ENCODE measurements at regions not wholly inside any gene's neighbourhood (a gene's known extent, or its start where the extent isn't known, plus 50 kb on each side); places are given as distances from the start of the nearest gene placed in this dataset.

DNA sequence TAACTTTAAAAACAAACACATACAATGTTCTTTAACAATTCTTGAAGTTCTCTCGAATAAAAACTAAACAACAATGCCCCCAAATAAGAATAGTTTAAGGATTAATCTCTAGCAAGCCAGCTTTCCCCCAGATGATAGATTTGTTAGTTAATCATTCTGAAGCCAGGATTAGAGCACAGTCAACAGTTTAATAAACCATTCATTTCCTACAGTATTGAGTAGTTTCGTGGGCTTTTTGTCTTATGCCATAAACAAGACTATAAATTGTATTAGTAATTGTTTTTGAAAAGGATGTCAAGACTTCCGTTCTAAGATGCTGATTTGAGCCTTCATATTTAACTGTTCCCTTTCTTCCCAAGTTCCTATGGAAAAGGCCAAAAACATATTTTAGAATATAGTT lies 136.6 kb downstream of the PIK3R1 start:
- DNase-seq (ENCODE audit: low read depth in 2 of 2): no peak

DNA sequence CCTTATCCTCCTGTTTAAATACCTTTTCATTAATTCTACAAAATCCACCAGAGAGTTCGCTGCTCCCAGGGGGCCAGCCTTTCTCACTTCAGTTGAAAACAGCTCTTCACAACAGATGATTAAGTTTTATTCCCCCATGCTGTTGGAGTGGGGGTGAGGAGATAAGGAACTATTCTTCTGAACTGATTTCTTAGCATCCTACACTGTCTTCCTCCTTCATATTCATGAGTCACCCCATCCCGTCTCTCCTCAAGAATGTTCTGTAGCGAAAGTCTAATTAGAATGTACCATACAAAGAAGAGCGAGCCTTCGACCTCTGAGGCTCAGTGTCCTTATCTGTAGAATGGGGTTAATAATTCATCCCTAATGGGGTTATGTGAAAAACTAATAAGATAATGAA lies 138.0 kb downstream of the PIK3R1 start:
- DNase-seq (ENCODE audit: low read depth in 2 of 2): no peak

DNA sequence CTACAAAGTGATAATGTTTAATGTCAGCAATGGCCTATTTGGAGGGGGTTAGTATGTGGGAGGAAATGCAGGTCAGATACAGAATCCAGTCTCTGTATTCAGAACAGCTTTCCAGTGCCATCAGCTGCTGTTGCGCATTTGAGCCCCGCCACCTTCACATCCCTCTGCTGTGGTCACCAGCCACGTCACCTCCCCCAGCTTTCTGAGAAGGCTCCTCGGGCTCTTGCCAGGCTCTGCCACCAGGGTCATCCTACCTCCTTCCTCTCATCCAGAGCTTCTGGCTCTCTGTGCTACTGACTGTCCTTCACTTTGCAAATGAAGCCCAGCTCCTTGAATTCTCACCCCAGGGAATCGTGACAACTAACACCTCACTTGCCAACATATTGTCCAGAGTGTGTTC lies 138.8 kb downstream of the PIK3R1 start:
- no peak for DNase-seq (ENCODE audit: low read depth in 2 of 2)

DNA sequence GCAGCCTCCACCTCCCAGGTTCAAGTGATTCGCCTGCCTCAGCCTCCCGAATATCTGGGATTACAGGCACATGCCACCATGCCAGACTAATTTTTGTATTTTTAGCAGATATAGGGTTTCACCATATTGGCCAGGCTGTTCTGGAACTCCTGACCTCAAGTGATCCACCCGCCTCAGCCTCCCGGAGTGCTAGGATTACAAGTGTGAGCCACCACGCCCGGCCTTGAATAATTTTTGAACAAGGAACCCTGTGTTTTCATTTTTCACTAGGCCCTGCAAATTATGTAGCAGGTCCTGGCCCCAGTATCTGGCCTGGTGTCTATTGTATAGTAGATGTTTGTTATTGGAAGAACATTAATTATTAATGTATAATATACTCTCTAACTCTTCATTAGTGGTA lies 140.7 kb downstream of the PIK3R1 start:
- DNase-seq (ENCODE audit: low read depth in 2 of 2): no peak

DNA sequence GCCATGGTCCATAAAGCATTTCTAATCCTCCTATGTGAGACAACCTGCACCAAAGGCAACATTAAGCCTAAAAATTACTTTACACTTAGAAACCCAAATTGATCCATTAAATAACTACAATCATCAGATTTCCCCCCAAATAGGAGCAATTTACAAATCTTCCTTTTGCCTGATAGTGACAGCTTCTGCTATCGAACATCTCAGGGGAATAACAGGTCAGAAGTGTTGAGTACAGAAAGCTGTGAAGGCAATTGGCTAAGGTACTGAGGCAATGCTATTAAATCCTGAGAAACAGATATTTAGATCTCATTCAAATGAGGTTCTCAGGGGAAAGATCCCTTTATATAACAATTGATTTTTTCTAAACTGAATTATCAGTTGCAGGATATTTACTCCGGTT lies 141.1 kb downstream of the PIK3R1 start:
- no peak for DNase-seq (ENCODE audit: low read depth in 2 of 2)

DNA sequence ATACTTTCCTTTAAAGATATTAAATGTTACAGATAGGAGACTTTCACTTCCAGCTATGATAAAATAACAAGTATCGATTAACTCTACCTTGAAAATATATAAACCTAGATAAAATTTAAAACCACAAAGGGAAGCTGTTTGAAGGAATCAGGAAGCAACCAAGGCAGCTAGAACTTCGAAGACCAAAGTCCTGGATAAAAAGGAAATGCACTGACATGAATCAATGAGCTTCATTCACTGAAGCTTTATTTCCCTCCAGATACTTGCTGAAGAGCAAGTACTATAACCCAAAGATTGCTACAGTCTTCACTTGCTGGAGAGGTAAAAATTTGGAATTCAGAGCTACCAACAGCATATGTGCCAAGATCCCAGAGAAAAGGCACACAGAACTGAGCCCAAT lies 144.1 kb downstream of the PIK3R1 start:
- no peak for DNase-seq (ENCODE audit: low read depth in 2 of 2)

DNA sequence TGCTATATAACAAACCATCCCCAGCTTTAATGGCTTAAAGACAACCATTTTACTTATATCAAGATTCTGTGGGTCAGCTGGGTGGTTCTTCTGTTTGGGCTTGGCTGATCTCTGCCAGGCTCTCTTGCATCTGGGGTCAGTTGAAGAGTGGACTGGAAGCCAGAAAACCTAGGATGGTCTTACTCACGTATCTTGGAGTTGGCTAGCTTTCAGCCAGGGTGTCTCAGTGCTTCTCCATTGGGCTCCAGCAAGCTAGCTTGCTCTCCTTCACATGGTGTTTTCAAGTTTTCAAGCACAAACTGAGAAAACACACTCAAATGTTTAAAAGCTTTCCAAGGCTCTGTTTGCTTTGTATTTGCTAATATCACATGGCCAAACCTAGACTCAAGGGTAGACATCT lies 146.8 kb downstream of the PIK3R1 start:
- DNase-seq (ENCODE audit: low read depth in 2 of 2): no peak

DNA sequence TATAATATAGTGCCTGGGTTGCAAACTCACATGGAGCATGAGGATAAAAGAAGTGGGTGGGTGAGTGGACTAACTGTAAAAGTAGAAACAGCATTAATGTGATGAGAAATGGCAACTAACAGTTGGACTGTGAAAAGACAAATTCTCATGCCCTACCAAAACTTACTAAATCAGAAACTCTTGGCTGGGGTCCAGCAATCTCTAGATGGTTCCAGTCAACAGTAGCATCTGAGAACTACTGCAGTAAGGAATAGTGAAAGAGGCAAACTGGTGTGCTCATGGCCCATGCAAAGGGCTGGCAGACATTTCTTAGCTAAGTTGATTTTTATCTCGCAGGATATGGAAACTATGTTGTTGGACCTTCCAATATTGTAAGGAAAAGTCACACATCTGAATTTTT lies 150.3 kb downstream of the PIK3R1 start:
- DNase-seq (ENCODE audit: low read depth in 2 of 2): no peak

DNA sequence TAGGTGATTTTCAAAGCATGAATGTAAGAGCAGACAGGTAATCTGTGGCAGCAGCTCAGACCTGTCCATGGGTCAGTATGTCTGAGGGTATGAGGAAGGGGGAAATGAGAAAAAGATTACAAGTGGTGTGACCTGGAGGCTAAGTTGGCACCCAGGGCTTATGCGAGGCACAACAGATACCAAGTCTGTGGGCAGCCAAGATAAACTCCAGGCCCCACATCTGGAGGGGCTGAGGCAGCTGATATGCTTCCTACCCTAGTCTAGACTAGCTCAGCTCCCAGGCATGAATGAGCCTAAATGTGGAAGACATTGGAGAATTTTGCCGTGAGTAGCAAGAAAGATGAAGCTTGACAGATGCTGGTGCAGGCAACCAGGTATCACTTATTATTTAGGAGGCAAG lies 151.7 kb downstream of the PIK3R1 start:
- DNase-seq (ENCODE audit: low read depth in 2 of 2): no peak

DNA sequence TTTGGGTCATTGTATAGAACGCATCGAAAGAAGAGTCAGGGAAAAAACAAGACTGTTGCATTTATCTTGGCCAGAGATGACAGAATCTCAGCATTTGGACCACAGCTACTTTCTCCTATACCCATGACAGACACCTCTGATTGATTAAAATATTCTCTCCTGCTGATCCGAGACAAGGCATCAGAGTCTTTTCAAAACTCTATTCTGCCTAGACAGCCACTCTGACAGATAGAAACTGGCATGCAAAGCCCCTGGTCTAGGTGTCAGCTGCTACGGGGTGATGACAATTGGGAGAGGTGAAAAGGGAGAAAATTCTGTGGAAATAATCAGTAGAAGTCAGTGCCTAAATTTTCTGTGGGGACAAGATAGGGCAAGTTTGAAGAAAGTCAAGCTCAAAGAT lies 152.2 kb downstream of the PIK3R1 start:
- no peak for DNase-seq (ENCODE audit: low read depth in 2 of 2)

DNA sequence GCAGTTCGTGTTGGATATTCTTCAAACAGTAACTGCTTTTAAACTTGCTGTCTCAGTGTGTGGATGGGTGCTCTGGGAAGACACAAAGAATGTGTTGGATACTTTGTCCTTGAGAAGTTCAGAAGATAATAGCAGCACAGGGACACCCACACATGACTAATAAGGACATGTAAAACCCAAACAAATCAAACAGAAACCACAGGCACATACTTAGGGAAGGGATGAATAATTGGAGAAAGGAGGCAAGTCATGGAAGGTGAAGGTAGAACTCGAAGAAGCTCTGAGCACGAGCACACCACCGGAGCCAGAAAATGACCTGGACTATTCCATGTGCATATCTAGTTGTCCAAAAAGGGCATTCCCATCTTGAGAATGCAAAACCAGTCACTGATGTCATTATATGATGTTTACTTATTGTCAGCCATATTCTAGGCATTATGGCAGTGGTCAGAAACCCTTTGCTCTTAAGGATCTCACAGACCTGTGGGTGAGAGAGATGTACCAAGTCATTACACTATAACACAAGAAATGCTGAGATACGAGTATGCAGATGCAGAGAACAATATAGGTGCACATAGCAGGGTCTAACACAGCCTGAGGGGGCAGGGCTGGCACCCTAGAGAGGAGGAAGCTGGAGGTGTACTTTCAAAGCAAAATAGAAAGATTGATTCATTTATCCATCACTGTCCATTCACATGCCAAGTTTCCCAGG lies 152.9 kb downstream of the PIK3R1 start:
- no peak for DNase-seq (ENCODE audit: low read depth in 2 of 2)

DNA sequence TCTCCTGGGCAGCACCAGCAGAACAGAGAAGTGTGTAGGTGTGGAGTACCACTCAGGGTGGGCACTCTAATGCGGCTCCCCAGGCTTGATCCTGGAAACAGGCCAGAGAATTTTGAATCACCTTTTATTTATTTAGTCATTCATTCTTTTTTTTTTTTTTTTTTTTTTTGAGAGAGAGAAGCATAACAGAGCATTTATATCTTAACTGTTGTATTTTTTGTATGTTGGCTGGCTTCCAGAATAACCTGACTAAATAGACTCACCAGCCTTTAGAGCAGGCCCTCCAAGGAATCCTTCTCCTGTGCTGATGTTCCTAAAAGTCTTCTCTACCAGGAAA lies 153.4 kb downstream of the PIK3R1 start:
- no peak for DNase-seq (ENCODE audit: low read depth in 2 of 2)

DNA sequence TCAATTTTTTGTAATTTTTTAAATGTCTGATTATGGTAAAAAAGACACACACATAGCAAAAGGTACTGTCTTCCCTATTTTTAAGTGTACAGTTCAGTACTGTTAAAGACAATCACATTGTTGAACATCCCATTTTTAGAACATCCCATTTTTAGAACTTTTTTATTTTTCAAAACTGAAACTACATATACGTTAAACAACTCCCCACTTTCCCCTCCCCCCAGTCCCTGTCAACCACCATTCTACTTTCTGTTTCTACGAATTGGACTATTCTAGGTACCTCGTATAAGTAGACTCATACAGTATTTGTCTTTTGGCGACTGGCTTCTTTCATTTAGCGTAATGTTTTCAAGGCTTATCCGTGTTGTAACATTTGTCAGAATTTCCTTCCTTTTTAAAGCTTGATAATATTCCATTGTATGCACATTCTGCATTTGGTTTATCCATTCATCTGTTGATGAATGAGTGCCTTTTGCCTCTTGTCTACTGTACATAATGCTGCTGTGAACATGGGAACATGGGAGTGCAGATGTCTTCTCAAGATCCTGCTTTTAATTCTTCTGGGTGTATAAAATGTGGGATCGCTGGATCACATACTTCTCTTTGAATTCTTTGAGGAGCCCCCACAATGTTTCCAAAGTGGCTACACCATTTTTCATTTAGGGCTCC lies 154.0 kb downstream of the PIK3R1 start:
- DNase-seq (ENCODE audit: low read depth in 2 of 2): peak in 1 of 2 donors; percentile 46

DNA sequence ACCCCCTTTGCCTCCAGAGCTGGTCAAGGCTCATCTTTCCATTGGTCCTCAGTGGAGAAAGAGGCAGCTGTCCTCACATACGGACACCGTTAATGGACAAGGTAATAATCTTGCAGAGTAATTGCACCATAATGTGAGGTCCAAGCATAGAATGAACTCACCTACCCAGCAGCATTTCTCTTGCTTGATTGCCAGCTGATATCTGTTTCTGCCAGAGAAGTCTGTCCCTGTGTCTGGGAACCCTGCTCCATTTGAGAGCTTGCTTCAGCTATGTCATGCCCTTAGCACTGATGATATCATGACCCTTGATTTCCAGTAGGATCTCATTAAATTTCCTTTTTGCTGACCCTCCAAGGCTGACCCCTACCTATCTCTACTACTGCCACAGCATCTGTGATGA lies 154.6 kb downstream of the PIK3R1 start:
- no peak for DNase-seq (ENCODE audit: low read depth in 2 of 2)

DNA sequence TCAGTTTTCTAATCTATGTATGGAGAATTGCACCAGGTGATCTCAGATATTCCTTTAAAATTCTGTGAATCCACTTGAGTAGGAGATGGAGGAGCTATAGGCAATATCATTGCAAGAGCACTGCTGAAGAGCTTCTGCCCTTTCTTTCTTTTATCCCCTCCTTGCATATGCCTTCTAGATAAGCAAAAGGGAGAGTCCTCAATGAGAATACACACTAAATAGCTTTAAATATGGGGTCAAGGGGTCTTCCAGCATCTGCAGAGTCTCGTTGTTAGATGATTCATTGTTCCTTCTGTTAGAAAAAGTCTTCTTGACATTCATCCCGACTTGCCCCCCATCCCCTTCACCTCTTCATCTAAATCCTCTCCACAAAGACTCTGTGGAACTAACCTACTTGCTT lies 156.1 kb downstream of the PIK3R1 start:
- no peak for DNase-seq (ENCODE audit: low read depth in 2 of 2)

DNA sequence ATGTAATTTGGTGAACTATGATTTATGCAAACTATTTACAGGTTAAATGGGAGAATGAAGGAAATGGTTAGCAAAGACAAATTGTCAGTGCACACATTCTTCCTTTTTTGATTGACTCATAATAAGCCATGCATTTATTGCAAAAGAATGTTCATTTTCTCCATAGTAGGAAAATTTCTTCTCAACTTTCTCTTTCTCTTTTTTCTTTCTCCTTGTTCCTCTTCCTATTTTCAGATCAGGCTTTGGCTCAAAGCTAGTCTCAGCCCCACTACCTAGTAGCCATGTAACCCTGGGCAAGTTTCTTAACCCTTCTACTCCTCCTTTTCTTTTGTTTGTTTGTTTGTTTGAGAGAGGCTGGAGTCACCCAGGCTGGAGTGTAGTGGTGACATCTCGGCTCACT lies 156.6 kb downstream of the PIK3R1 start:
- no peak for DNase-seq (ENCODE audit: low read depth in 2 of 2)

DNA sequence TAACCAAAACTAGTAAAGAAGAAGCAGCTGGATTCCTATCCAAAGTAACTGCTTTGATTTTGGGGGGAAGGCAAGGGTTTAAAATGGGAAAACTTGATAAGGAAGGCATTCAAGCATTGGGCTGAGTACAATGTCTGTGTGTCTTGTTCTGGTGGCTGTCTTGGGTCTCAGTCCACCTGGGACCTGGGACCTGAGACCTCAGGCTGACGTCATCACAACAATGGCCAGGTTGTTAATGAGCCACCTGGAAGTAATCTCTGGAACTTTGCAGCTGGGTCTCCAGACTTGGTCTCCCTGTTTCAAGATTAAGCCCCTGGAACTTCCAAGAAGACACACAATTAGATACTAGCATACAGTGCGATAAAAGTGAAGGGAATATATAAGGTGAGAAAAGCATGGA lies 157.5 kb downstream of the PIK3R1 start:
- DNase-seq (ENCODE audit: low read depth in 2 of 2): no peak

DNA sequence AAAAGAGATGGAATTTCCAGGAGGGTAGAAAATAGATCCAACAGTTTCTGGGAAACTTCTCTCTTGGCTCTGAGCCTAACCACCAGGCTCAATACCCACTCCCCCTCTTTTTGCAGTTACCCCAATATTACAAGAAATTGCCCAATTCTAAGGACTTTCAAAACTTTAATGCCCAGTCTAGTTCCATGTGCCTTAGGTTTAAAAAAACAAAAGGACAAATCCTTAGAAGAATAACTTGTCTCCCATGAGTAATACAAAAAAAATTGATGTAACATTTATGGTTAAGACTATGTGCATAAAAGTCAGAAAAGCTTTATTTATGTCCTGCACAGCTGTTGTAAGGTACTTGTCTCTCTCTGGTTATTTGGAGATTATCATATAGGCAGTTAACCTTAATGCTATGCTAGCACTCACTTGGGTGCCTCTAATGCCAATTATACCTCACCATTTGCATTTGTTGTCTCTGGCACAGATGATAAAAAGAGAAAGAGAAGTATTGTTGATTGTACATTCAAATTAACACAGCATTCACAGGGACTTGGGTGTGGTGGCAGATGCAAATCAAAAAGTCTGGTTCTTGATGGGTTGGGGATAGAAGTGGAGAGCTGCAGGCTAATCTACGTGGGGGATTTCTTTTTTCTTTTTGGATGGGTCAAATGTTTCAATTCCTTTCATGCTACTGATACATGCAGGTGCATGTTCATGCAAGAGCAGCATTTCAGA lies 159.4 kb downstream of the PIK3R1 start:
- DNase-seq (ENCODE audit: low read depth in 2 of 2): no peak

DNA sequence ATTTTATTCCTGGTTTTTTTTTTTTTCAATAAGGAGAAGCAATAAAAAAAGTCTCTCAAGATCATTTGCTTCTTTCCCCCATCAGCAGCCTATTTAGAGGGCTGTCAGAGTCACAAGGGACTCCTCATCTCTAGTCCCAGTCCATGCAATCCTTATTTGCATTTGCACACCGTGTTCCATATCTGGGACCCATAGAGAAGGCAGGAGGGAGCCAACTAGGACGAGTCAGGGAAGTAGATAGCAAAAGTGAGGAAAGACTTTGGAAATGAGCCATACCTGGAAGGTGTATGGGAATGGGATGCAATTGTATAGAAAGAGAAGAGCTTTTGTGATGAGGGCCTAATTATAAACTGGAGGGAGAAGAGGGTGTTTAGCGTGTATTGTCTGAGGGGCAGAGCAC lies 160.0 kb downstream of the PIK3R1 start:
- DNase-seq (ENCODE audit: low read depth in 2 of 2): no peak

DNA sequence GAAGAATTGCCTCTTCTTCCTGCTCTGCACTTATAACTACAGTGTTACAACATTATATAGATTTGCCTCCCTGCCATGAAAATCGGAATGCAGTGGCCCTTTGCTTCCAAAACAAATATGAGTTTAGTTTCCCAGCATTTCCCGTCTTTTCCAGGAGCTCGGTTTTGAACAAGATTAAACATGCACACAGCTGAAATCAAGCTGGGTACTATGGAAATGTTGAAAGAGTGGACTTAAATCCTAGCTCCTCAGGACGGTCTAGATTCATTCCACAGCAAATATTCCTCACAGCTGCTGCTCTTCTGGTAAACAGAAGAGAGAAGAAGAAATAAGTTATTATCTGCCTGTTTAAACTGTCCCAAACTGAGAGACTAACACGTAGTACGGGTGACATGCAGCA lies 161.4 kb downstream of the PIK3R1 start:
- DNase-seq (ENCODE audit: low read depth in 2 of 2): no peak

DNA sequence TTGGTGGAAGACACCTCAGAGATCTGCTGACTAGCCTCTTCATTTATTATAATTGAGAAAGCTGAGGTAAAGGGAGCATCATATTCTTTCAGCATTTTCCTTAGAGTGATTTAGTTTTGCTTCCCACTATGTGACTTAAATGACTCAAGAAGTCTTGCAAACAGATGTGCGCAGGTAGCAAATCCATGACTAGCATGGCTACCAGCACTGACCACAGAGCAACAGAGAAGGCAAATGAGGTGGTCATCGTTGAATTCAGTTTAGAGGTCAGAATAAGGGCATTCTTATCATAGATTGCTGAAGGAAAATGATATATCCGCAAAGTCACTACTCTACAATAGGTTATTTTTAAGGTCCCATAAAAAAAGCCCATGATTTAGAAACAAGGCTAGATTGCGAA lies 162.2 kb downstream of the PIK3R1 start:
- no peak for DNase-seq (ENCODE audit: low read depth in 2 of 2)

DNA sequence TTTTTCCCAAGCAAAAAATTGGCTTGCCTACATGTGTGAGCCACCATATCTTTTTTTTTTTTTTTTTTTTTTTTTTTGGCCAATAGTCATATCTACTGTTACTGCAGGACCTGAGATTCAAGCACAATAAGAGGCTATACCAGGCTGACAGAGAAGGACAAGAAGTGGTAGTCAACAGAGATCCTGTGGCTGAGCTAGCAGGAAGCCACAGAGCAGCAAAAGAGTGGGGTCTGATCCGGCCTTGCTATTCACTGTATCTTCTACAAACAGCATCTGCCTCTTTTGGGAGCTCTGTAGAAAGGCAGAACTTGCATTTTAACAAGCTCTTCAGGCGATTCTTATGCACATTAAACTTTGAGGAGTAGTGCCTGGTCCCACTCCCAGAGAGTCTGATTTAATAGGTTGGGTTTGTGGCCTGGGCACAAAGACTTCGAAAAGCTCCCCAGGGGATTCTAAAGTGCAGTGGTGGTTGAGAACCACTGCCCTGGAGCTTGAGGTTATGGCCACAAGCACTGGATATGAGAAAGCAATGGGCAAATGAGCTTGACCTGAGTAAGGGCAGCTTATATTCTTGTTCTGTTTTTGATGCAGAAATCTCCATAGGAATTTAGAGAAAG lies 162.8 kb downstream of the PIK3R1 start:
- DNase-seq (ENCODE audit: low read depth in 2 of 2): no peak

Data from stimulated activated CD8-positive, alpha-beta memory T cell treated with anti-CD3 and anti-CD28 coated beads, Interleukin-15, amount 100 ng/mL, for 4 hours (primary cell).